ENCODE measurements at regions not wholly inside any gene's neighbourhood (a gene's known extent, or its start where the extent isn't known, plus 50 kb on each side); places are given as distances from the start of the nearest gene placed in this dataset.

DNA sequence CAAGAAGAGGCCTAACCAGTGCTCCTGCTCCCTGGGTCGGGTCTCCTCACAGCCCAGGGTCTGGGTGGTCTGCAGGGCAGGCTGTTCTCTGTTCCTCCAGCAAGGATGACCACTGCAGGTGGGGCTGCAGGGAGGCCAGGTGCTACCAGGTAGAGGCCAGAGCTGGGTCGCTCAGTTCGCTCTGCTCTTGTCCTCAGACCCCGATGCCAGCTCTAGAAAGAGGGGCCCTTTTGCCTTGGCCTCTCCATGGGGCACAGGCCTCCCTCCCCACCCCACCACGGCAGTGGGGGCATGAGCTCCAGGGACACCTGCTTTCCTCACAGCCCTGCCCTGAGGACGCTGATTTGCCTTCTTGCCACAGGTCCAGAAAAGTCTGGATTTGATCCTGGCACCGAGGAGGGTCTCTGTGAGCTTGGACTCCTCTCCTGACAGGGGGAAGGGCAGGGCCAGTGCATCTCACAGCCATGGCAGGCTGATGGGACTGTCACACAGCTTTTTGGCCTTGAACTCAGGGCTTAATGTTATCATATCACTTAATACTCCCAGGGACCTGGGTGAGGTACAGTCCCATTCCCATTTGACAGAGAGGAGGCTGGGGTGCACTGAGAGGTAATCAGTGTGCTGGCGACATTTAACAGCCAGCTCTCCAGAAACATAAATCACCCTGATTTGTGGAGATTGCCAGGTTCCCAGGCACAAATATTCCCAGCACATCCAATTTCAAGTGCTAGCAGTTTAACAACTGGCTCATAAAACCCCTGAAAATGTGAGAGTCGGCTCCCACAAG is 273.0 kb upstream of the SFSWAP start:
- TF ChIP-seq, protein P1, sequence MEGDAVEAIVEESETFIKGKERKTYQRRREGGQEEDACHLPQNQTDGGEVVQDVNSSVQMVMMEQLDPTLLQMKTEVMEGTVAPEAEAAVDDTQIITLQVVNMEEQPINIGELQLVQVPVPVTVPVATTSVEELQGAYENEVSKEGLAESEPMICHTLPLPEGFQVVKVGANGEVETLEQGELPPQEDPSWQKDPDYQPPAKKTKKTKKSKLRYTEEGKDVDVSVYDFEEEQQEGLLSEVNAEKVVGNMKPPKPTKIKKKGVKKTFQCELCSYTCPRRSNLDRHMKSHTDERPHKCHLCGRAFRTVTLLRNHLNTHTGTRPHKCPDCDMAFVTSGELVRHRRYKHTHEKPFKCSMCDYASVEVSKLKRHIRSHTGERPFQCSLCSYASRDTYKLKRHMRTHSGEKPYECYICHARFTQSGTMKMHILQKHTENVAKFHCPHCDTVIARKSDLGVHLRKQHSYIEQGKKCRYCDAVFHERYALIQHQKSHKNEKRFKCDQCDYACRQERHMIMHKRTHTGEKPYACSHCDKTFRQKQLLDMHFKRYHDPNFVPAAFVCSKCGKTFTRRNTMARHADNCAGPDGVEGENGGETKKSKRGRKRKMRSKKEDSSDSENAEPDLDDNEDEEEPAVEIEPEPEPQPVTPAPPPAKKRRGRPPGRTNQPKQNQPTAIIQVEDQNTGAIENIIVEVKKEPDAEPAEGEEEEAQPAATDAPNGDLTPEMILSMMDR (IDR thresholded peaks at IDR 0.05), result no peak
- TF ChIP-seq EZH2 (IDR thresholded peaks at IDR 0.05), result no peak
